ENCODE measurements at regions not wholly inside any gene's neighbourhood (a gene's known extent, or its start where the extent isn't known, plus 50 kb on each side); places are given as distances from the start of the nearest gene placed in this dataset.

- Histone ChIP-seq H3K4me1 (ENCODE audit: control insufficient read depth in 1 of 2, insufficient read depth in 2 of 2, low read depth in 1 of 2, low read length in 1 of 2) (no peaks in the 10 kb centered on the region), H2AFZ (ENCODE audit: low read depth) (no peak overlapping the region), H3K4me2 (no peak overlapping the region), H3K27ac (ENCODE audit: low read depth in 2 of 2, low read length in 1 of 2) (no peak overlapping the region), H3K9me3 (no peaks in the 10 kb centered on the region), H3K27me3 (ENCODE audit: insufficient read depth) (no peaks in the 10 kb centered on the region), H3K9me2 (no peaks in the 10 kb centered on the region), H3K36me3 (replicated peaks in 1 of 2; ENCODE audit: control insufficient read depth in 1 of 2, insufficient read depth in 2 of 2, low read length in 1 of 2) (no peaks in the 10 kb centered on the region), H3K9ac (no peak overlapping the region), H3F3A (replicated peaks; ENCODE audit: insufficient read depth) (no peaks in the 10 kb centered on the region), H4K20me1 (ENCODE audit: insufficient read depth) (no peaks in the 10 kb centered on the region), H3K4me3 (ENCODE audit: low read depth in 2 of 2, low read length in 1 of 2) (no peak overlapping the region), H3K79me2 (ENCODE audit: insufficient read depth) (no peaks in the 10 kb centered on the region)
- TF ChIP-seq EZH2phosphoT487 (IDR thresholded peaks at IDR 0.05; ENCODE audit: borderline replicate concordance, low read depth): no peak
- no peak for TF ChIP-seq JUND (IDR thresholded peaks at IDR 0.05)
- no peak for TF ChIP-seq GATA2 (CRISPR knock-in tag; IDR thresholded peaks at IDR 0.05)
- no peak for TF ChIP-seq TEAD4 (IDR thresholded peaks at IDR 0.05; ENCODE audit: borderline replicate concordance, insufficient read depth)
- TF ChIP-seq NRF1 (IDR thresholded peaks at IDR 0.05; ENCODE audit: low read depth, low read length): no peak
- TF ChIP-seq MXI1 (IDR thresholded peaks at IDR 0.05; ENCODE audit: low read depth, low read length): no peak
- no peak for TF ChIP-seq IRF3 (IDR thresholded peaks at IDR 0.05; ENCODE audit: low read depth, low read length)
- TF ChIP-seq FOXJ3 (CRISPR knock-in tag; IDR thresholded peaks at IDR 0.05): no peak
- no peak for TF ChIP-seq YY1 (IDR thresholded peaks at IDR 0.05; ENCODE audit: low read depth)
- no peak for TF ChIP-seq RFX5 (IDR thresholded peaks at IDR 0.05; ENCODE audit: low read length)
- no peak for TF ChIP-seq TCF12 (IDR thresholded peaks at IDR 0.05)
- TF ChIP-seq POLR2AphosphoS5 (IDR thresholded peaks at IDR 0.05; ENCODE audit: low read depth, low read length): no peak
- no peak for TF ChIP-seq CTCF (IDR thresholded peaks at IDR 0.05)
- no peak for TF ChIP-seq MEF2A (IDR thresholded peaks at IDR 0.05; ENCODE audit: borderline replicate concordance, low read depth)
- no peak for TF ChIP-seq ZBTB33 (IDR thresholded peaks at IDR 0.05; ENCODE audit: borderline replicate concordance, low read depth)
- TF ChIP-seq REST (IDR thresholded peaks at IDR 0.05; ENCODE audit: low read depth, low read length): no peak
- TF ChIP-seq PBX3 (IDR thresholded peaks at IDR 0.05): no peak
- no peak for TF ChIP-seq EP300 (IDR thresholded peaks at IDR 0.05; ENCODE audit: borderline replicate concordance in 1 of 2, low read depth in 1 of 2, low read length in 1 of 2)
- TF ChIP-seq ELF1 (IDR thresholded peaks at IDR 0.05): no peak
- ChIA-PET POLR2A (no interaction called here), CTCF (no interaction called here)
- WGBS (ENCODE audit: low lambda C conversion rate): 10% methylated on average over 1 of the region's 1 CpG
- no peak for DNase-seq
Observed at GRCh38 chr13:70275841-70276240, 167.6 kb upstream of the KLHL1 start.
